SK-N-SH (cell line): ENCODE measurements at regions not wholly inside any gene's neighbourhood (a gene's known extent, or its start where the extent isn't known, plus 50 kb on each side); places are given as distances from the start of the nearest gene placed in this dataset.
A peak's percentile ranks its signal among the peaks of the same experiment; 100 is the strongest.

Source experiments
- CTCF ChIA-PET: fragments of 300-600, 350-600 bp; formaldehyde crosslinking; extraction: SDS; loops from one replicate; lab custom pipeline; 2021; lab: Yijun Ruan, JAX
- POLR2A ChIA-PET: fragments of 350-600 bp; sonication (Branson Sonifier 250); formaldehyde crosslinking; extraction: SDS; loops from one replicate; lab custom pipeline; 2020; ENCODE audit warnings: antibody characterized with exemption, inconsistent platforms; lab: Yijun Ruan, JAX
- DNase-seq: peaks from one replicate; pipeline ENCODE4 v3.0.0; 2012
- H2AFZ ChIP-seq: fragments of 200-600 bp; sonication (generic); 2 replicates; pipeline ENCODE4 v1.8.1; 2016; ENCODE audit warnings: antibody characterized with exemption, mild to moderate bottlenecking, low read depth
- H3F3A ChIP-seq: fragments of 200-600 bp; sonication (generic); replicated peaks from 2 replicates; pipeline ENCODE3; 2016; ENCODE audit warnings: antibody characterized with exemption, mild to moderate bottlenecking; ENCODE audit not compliant: insufficient read depth
- H3K27ac ChIP-seq, 2 experiments: fragments of 200-500 bp in 1 of 2; fragments of 200-600 bp in 1 of 2; sonication (Bioruptor generic) in 1 of 2; sonication (generic), shearing (Covaris generic) in 1 of 2; 2 replicates each; pipeline versions ENCODE4 v1.5.1 to v1.6.1; 2014 to 2016; ENCODE audit warnings: low read depth in 2 of 2, inconsistent platforms in 1 of 2, low read length in 1 of 2, mild to moderate bottlenecking in 1 of 2, mixed read lengths in 1 of 2
- H3K27me3 ChIP-seq: fragments of 200-600 bp; sonication (generic), shearing (Covaris generic); 2 replicates; pipeline ENCODE4 v1.6.1; 2016; ENCODE audit warnings: mixed run types; ENCODE audit not compliant: insufficient read depth
- H3K36me3 ChIP-seq, 2 experiments: fragments of 200-500 bp in 1 of 2; fragments of 200-600 bp in 1 of 2; sonication (Bioruptor generic) in 1 of 2; sonication (generic) in 1 of 2; replicated peaks in 1 of 2; 2 replicates each; pipeline versions ENCODE3 to v1.5.1; 2014 to 2016; ENCODE audit warnings: low read length in 1 of 2, mild to moderate bottlenecking in 1 of 2; ENCODE audit not compliant: insufficient read depth in 2 of 2, control insufficient read depth in 1 of 2
- H3K4me1 ChIP-seq, 2 experiments: fragments of 200-500 bp in 1 of 2; fragments of 200-600 bp in 1 of 2; sonication (Bioruptor generic) in 1 of 2; sonication (generic), shearing (Covaris generic) in 1 of 2; 2 replicates each; pipeline versions ENCODE4 v1.5.1 to v1.6.1; 2014 to 2016; ENCODE audit warnings: low read depth in 1 of 2, low read length in 1 of 2, mixed run types in 1 of 2; ENCODE audit not compliant: insufficient read depth in 2 of 2, control insufficient read depth in 1 of 2
- H3K4me2 ChIP-seq: fragments of 200-600 bp; sonication (generic), shearing (Covaris generic); 2 replicates; pipeline ENCODE4 v1.6.1; 2017; ENCODE audit warnings: mixed run types
- H3K4me3 ChIP-seq, 2 experiments: fragments of 200-500 bp in 1 of 2; fragments of 200-600 bp in 1 of 2; sonication (Bioruptor generic) in 1 of 2; sonication (generic), shearing (Covaris generic) in 1 of 2; 2 replicates each; pipeline versions ENCODE4 v1.5.1 to v1.8.1; 2014 to 2016; ENCODE audit warnings: low read depth in 2 of 2, inconsistent platforms in 1 of 2, low read length in 1 of 2, mild to moderate bottlenecking in 1 of 2, mixed read lengths in 1 of 2, moderate library complexity in 1 of 2
- H3K79me2 ChIP-seq: fragments of 200-600 bp; sonication (generic); 2 replicates; pipeline ENCODE4 v1.8.1; 2017; ENCODE audit warnings: mild to moderate bottlenecking; ENCODE audit not compliant: insufficient read depth
- H3K9ac ChIP-seq: fragments of 200-600 bp; sonication (generic); 2 replicates; pipeline ENCODE4 v1.6.1; 2017; ENCODE audit warnings: mixed run types
- H3K9me2 ChIP-seq: fragments of 200-600 bp; sonication (generic); 2 replicates; pipeline ENCODE4 v1.6.1; 2017; ENCODE audit warnings: mixed run types
- H3K9me3 ChIP-seq: fragments of 200-600 bp; sonication (generic); 2 replicates; pipeline ENCODE4 v1.6.1; 2017; ENCODE audit warnings: mixed run types, mild to moderate bottlenecking, moderate library complexity
- H4K20me1 ChIP-seq: fragments of 200-600 bp; sonication (generic); 2 replicates; pipeline ENCODE4 v1.6.1; 2017; ENCODE audit warnings: mild to moderate bottlenecking, mixed run types; ENCODE audit not compliant: insufficient read depth
- CHD2 ChIP-seq: fragments of 150-350 bp; IDR thresholded peaks from 2 replicates; pipeline ENCODE4 v1.6.1; 2018; ENCODE audit warnings: low read length; ENCODE audit not compliant: partially characterized antibody
- ELF1 ChIP-seq: IDR thresholded peaks from 2 replicates; pipeline ENCODE4 v1.4.0; 2012
- EP300 ChIP-seq, 2 experiments: IDR thresholded peaks; 2 replicates each; pipeline versions ENCODE4 v1.4.0 to v1.6.1; 2012; ENCODE audit warnings: borderline replicate concordance in 1 of 2, low read depth in 1 of 2, low read length in 1 of 2
- FOXJ3 ChIP-seq: sonication (generic); formaldehyde crosslinking; IDR thresholded peaks from 2 replicates; pipeline ENCODE4 v1.5.1; 2020; ENCODE audit warnings: mild to moderate bottlenecking, missing genetic modification reagents
- GATA2 ChIP-seq: sonication (generic); formaldehyde crosslinking; IDR thresholded peaks from 2 replicates; pipeline ENCODE4 v1.5.0; 2020; ENCODE audit warnings: mild to moderate bottlenecking, missing genetic modification reagents
- NFIC ChIP-seq: IDR thresholded peaks from 2 replicates; pipeline ENCODE4 v1.4.0; 2012; ENCODE audit warnings: borderline replicate concordance
- POLR2AphosphoS5 ChIP-seq: IDR thresholded peaks from 2 replicates; pipeline ENCODE4 v1.6.1; 2012; ENCODE audit warnings: low read depth, low read length
- RAD21 ChIP-seq: IDR thresholded peaks from 2 replicates; pipeline ENCODE4 v1.6.1; 2012; ENCODE audit warnings: mild to moderate bottlenecking, low read length
- RFX5 ChIP-seq: IDR thresholded peaks from 2 replicates; pipeline ENCODE4 v1.6.1; 2012; ENCODE audit warnings: mild to moderate bottlenecking, improper control_type of control experiment, low read length
- RXRA ChIP-seq: IDR thresholded peaks from 2 replicates; pipeline ENCODE4 v1.4.0; 2012; ENCODE audit warnings: low read depth, mild to moderate bottlenecking, borderline replicate concordance
- WGBS: methylation state at CpG from one replicate; pipeline ENCODE4 v1.1.6; 2017; ENCODE audit warnings: low lambda C conversion rate; 5-methylcytosine and 5-hydroxymethylcytosine counted together
- TF ChIP-seq, protein P1 (sequence below): fragments of 150-350 bp; IDR thresholded peaks from 2 replicates; pipeline ENCODE4 v1.6.1; 2017; ENCODE audit warnings: antibody characterized with exemption, low read length, low read depth, borderline replicate concordance
- TF ChIP-seq, protein P2 (sequence below): IDR thresholded peaks from 2 replicates; pipeline ENCODE4 v1.4.0; 2012; ENCODE audit warnings: low read depth, borderline replicate concordance
- TF ChIP-seq, protein P3 (sequence below): IDR thresholded peaks from 2 replicates; pipeline ENCODE4 v1.4.0; 2012; ENCODE audit warnings: low read depth, borderline replicate concordance
- TF ChIP-seq, protein P4 (sequence below): fragments of 200-600 bp; sonication (generic); IDR thresholded peaks from 2 replicates; pipeline ENCODE4 v1.6.1; 2017; ENCODE audit warnings: antibody characterized with exemption, mild to moderate bottlenecking, moderate library complexity

GRCh38 chr3:56919797-56920195 lies 118.0 kb upstream of the ARHGEF3 start (continued):
- TF ChIP-seq, protein P1, sequence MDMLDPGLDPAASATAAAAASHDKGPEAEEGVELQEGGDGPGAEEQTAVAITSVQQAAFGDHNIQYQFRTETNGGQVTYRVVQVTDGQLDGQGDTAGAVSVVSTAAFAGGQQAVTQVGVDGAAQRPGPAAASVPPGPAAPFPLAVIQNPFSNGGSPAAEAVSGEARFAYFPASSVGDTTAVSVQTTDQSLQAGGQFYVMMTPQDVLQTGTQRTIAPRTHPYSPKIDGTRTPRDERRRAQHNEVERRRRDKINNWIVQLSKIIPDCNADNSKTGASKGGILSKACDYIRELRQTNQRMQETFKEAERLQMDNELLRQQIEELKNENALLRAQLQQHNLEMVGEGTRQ, result no peak
- TF ChIP-seq GATA2 (CRISPR knock-in tag), result no peak
- TF ChIP-seq, all 33 proteins: peak for 0

DNA sequence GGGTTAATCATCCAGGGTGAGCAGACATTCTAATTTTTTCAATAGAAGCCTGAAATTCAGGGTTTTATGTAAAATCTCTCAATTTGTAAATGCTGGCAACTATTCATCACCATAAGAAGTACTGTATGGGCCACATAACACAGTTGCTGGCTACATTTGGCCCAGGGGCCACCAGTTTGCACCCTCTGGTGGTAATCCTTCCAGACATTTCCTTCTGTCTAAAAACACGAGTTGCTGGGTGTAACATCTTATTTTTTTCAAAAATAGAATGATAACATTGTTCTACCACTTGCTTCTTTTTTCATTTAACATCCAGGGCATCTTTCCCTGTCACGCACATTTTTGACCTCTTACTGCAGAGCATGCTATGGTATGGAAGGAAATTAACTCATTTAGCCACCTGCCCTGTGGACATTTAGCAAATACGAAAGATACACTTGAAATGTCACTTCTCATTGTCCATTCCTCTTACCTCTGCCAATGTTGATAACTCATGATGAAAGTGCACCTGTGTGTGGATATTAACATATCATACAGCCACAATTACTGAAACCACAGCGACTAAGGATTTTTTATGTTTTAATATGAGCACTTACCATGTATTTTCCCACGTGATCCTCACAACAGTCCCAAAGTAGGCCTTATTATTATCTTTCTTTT lies 117.5 kb upstream of the ARHGEF3 start:
- H3K4me2 ChIP-seq, result no peak overlapping the region
- peaks cover 0 to 10% of the 10 kb centered on the region in 2 experiments; a peak in 1 of 4 replicates for H3K4me1 ChIP-seq
- no peaks in the 10 kb centered on the region for H3K9me3 ChIP-seq
- no peak overlapping the region for H3K4me3 ChIP-seq
- H3K9me2 ChIP-seq, result no peaks in the 10 kb centered on the region
- H3K36me3 ChIP-seq, result no peaks in the 10 kb centered on the region
- no peaks in the 10 kb centered on the region for H4K20me1 ChIP-seq
- no peak overlapping the region for H3K9ac ChIP-seq
- H3K27ac ChIP-seq, result no peak overlapping the region
- CTCF ChIA-PET, result no interaction called here
- H3F3A ChIP-seq, result peaks cover 7% of the 10 kb centered on the region
- 82% methylated on average over 5 of the region's 5 CpGs for WGBS
- TF ChIP-seq ELF1, result no peak
- TF ChIP-seq, protein P2, sequence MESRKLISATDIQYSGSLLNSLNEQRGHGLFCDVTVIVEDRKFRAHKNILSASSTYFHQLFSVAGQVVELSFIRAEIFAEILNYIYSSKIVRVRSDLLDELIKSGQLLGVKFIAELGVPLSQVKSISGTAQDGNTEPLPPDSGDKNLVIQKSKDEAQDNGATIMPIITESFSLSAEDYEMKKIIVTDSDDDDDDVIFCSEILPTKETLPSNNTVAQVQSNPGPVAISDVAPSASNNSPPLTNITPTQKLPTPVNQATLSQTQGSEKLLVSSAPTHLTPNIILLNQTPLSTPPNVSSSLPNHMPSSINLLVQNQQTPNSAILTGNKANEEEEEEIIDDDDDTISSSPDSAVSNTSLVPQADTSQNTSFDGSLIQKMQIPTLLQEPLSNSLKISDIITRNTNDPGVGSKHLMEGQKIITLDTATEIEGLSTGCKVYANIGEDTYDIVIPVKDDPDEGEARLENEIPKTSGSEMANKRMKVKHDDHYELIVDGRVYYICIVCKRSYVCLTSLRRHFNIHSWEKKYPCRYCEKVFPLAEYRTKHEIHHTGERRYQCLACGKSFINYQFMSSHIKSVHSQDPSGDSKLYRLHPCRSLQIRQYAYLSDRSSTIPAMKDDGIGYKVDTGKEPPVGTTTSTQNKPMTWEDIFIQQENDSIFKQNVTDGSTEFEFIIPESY, result no peak
- no peak for TF ChIP-seq NFIC
- no peak for TF ChIP-seq RXRA
- peak; percentile 16 for TF ChIP-seq RAD21
- H2AFZ ChIP-seq, result no peak overlapping the region
- POLR2A ChIA-PET, result no interaction called here
- no peak for DNase-seq
- H3K79me2 ChIP-seq, result no peaks in the 10 kb centered on the region
- H3K27me3 ChIP-seq, result no peaks in the 10 kb centered on the region

GRCh38 chr3:56918111-56918568 lies 116.4 kb upstream of the ARHGEF3 start:
- Histone ChIP-seq H3K27me3 (no peaks in the 10 kb centered on the region), H3K4me2 (no peak overlapping the region), H3K27ac (no peak overlapping the region), H3K9me3 (no peaks in the 10 kb centered on the region), H3K4me3 (no peak overlapping the region), H3K79me2 (no peaks in the 10 kb centered on the region), H3K4me1 (peaks cover 0 to 5% of the 10 kb centered on the region in 2 experiments; a peak in 1 of 4 replicates), H3K9ac (no peak overlapping the region), H3F3A (peaks cover 7% of the 10 kb centered on the region), H3K9me2 (no peaks in the 10 kb centered on the region), H3K36me3 (no peaks in the 10 kb centered on the region), H2AFZ (no peak overlapping the region), H4K20me1 (no peaks in the 10 kb centered on the region)
- CTCF ChIA-PET, result interaction anchor here (1.7 kb wide), 1 partner anchor 116 kb away, joined by 5 read pairs; the partner anchor contains the start of gene ARHGEF3
- no peak for DNase-seq
- 88% methylated on average over 7 of the region's 7 CpGs for WGBS
- POLR2A ChIA-PET, result no interaction called here
- TF ChIP-seq EP300 (IDR thresholded peaks at IDR 0.05; ENCODE audit: borderline replicate concordance in 1 of 2, low read depth in 1 of 2, low read length in 1 of 2) (no peak), POLR2AphosphoS5 (no peak), RAD21 (no peak), RFX5 (no peak), NFIC (no peak), GATA2 (CRISPR knock-in tag) (no peak), CHD2 (no peak), FOXJ3 (CRISPR knock-in tag) (no peak)
- TF ChIP-seq, protein P3, sequence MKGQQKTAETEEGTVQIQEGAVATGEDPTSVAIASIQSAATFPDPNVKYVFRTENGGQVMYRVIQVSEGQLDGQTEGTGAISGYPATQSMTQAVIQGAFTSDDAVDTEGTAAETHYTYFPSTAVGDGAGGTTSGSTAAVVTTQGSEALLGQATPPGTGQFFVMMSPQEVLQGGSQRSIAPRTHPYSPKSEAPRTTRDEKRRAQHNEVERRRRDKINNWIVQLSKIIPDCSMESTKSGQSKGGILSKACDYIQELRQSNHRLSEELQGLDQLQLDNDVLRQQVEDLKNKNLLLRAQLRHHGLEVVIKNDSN, result no peak
- TF ChIP-seq, protein P1, result no peak
- TF ChIP-seq, protein P4, sequence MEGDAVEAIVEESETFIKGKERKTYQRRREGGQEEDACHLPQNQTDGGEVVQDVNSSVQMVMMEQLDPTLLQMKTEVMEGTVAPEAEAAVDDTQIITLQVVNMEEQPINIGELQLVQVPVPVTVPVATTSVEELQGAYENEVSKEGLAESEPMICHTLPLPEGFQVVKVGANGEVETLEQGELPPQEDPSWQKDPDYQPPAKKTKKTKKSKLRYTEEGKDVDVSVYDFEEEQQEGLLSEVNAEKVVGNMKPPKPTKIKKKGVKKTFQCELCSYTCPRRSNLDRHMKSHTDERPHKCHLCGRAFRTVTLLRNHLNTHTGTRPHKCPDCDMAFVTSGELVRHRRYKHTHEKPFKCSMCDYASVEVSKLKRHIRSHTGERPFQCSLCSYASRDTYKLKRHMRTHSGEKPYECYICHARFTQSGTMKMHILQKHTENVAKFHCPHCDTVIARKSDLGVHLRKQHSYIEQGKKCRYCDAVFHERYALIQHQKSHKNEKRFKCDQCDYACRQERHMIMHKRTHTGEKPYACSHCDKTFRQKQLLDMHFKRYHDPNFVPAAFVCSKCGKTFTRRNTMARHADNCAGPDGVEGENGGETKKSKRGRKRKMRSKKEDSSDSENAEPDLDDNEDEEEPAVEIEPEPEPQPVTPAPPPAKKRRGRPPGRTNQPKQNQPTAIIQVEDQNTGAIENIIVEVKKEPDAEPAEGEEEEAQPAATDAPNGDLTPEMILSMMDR, result no peak
- TF ChIP-seq, protein P2, result no peak
